ENCODE measurements at regions not wholly inside any gene's neighbourhood (a gene's known extent, or its start where the extent isn't known, plus 50 kb on each side); places are given as distances from the start of the nearest gene placed in this dataset.

- DNase-seq (ENCODE audit: low spot score in 2 of 2): no peak
- no peak for FAIRE-seq
Observed at GRCh38 chr1:30638811-30639210, 84.6 kb downstream of the MATN1 start.

GRCh38 chr1:30638086-30638485 is 85.3 kb downstream of the MATN1 start:
- no peak for DNase-seq (ENCODE audit: low spot score in 2 of 2)
- no peak for FAIRE-seq

- no peak for FAIRE-seq
Observed at GRCh38 chr1:30637183-30637980, 86.0 kb downstream of the MATN1 start.

GRCh38 chr1:30636621-30637020 is 86.8 kb downstream of the MATN1 start:
- FAIRE-seq (no peak), DNase-seq (ENCODE audit: low spot score in 2 of 2) (no peak)

More at GRCh38 chr1:30637183-30637980, 86.0 kb downstream of the MATN1 start:
- no peak for DNase-seq (ENCODE audit: low spot score in 2 of 2)

- DNase-seq (ENCODE audit: low spot score in 2 of 2) (no peak), FAIRE-seq (no peak)
Observed at GRCh38 chr1:30635391-30635975, 87.9 kb downstream of the MATN1 start.

- DNase-seq (ENCODE audit: low spot score in 2 of 2): no peak
- FAIRE-seq: no peak
Observed at GRCh38 chr1:30634507-30634906, 88.9 kb downstream of the MATN1 start.

- FAIRE-seq: no peak
Observed at GRCh38 chr1:30633294-30633693, 90.1 kb downstream of the MATN1 start.

GRCh38 chr1:30632481-30632880 is 90.9 kb downstream of the MATN1 start:
- FAIRE-seq (no peak), DNase-seq (ENCODE audit: low spot score in 2 of 2) (no peak)

More at GRCh38 chr1:30633294-30633693, 90.1 kb downstream of the MATN1 start:
- DNase-seq (ENCODE audit: low spot score in 2 of 2): no peak

- FAIRE-seq (no peak), DNase-seq (ENCODE audit: low spot score in 2 of 2) (no peak)
Observed at GRCh38 chr1:30631700-30632099, 91.7 kb downstream of the MATN1 start.

GRCh38 chr1:30629501-30629900 is 93.9 kb downstream of the MATN1 start:
- DNase-seq (ENCODE audit: low spot score in 2 of 2) (no peak), FAIRE-seq (no peak)

GRCh38 chr1:30627994-30628393 is 95.4 kb downstream of the MATN1 start:
- FAIRE-seq (no peak), DNase-seq (ENCODE audit: low spot score in 2 of 2) (no peak)

- FAIRE-seq (no peak), DNase-seq (ENCODE audit: low spot score in 2 of 2) (no peak)
Observed at GRCh38 chr1:30627206-30627605, 96.2 kb downstream of the MATN1 start.

- FAIRE-seq (no peak), DNase-seq (ENCODE audit: low spot score in 2 of 2) (no peak)
Observed at GRCh38 chr1:30623431-30623830, 100.0 kb downstream of the MATN1 start.

- FAIRE-seq: no peak
- no peak for DNase-seq (ENCODE audit: low spot score in 2 of 2)
Observed at GRCh38 chr1:30619619-30620018, 103.8 kb downstream of the MATN1 start.

GRCh38 chr1:30618335-30618747 is 105.0 kb downstream of the MATN1 start:
- DNase-seq (ENCODE audit: low spot score in 2 of 2) (no peak), FAIRE-seq (no peak)

GRCh38 chr1:30616759-30617158 is 106.6 kb downstream of the MATN1 start:
- FAIRE-seq: no peak
- no peak for DNase-seq (ENCODE audit: low spot score in 2 of 2)

- no peak for FAIRE-seq
Observed at GRCh38 chr1:30615816-30616590, 107.4 kb downstream of the MATN1 start.

GRCh38 chr1:30615076-30615795 is 108.1 kb downstream of the MATN1 start:
- FAIRE-seq (no peak), DNase-seq (ENCODE audit: low spot score in 2 of 2) (no peak)

More at GRCh38 chr1:30615816-30616590, 107.4 kb downstream of the MATN1 start:
- no peak for DNase-seq (ENCODE audit: low spot score in 2 of 2)

GRCh38 chr1:30613188-30613587 is 110.2 kb downstream of the MATN1 start:
- DNase-seq (ENCODE audit: low spot score in 2 of 2) (no peak), FAIRE-seq (no peak)

GRCh38 chr1:30612536-30613065 is 110.8 kb downstream of the MATN1 start:
- DNase-seq (ENCODE audit: low spot score in 2 of 2) (no peak), FAIRE-seq (no peak)

Data from frontal cortex (tissue), 3 donors.